Glutamatergic neuron (in vitro differentiated cells): ENCODE measurements at regions not wholly inside any gene's neighbourhood (a gene's known extent, or its start where the extent isn't known, plus 50 kb on each side); places are given as distances from the start of the nearest gene placed in this dataset.
A peak's percentile ranks its signal among the peaks of the same experiment; 100 is the strongest.

Experiments
- DNase-seq: peaks from one replicate; pipeline ENCODE4 v3.0.0; 2022
- H3K27ac Mint-ChIP-seq: one replicate; pipeline ENCODE4 v1.8.0; 2020; ENCODE audit warnings: mild to moderate bottlenecking, mixed read lengths, inconsistent platforms; ENCODE audit not compliant: unreplicated experiment
- H3K27me3 Mint-ChIP-seq: one replicate; pipeline ENCODE4 v1.8.0; 2020; ENCODE audit warnings: mild to moderate bottlenecking, moderate library complexity, mixed read lengths, inconsistent platforms; ENCODE audit not compliant: unreplicated experiment
- H3K36me3 Mint-ChIP-seq: one replicate; pipeline ENCODE4 v1.8.0; 2020; ENCODE audit warnings: mild to moderate bottlenecking, mixed read lengths, inconsistent platforms; ENCODE audit not compliant: unreplicated experiment
- H3K4me1 Mint-ChIP-seq: one replicate; pipeline ENCODE4 v1.8.0; 2020; ENCODE audit warnings: mild to moderate bottlenecking, low read depth, mixed read lengths, inconsistent platforms; ENCODE audit not compliant: unreplicated experiment
- H3K4me3 Mint-ChIP-seq: one replicate; pipeline ENCODE4 v1.8.0; 2020; ENCODE audit warnings: mild to moderate bottlenecking, mixed read lengths, inconsistent platforms; ENCODE audit not compliant: unreplicated experiment
- H3K9me3 Mint-ChIP-seq: one replicate; pipeline ENCODE4 v1.8.0; 2020; ENCODE audit warnings: mild to moderate bottlenecking, moderate library complexity, mixed read lengths, inconsistent platforms; ENCODE audit not compliant: unreplicated experiment
- TF ChIP-seq, protein P1 (sequence below): fragments of 200-600 bp; sonication (generic); IDR thresholded peaks from one replicate; pipeline ENCODE4 v1.5.0; 2021; ENCODE audit not compliant: partially characterized antibody, unreplicated experiment

GRCh38 chr18:76764291-76764901, 58.0 kb upstream of the ZNF236 start:
- Mint-ChIP-seq H3K36me3 (no peaks in the 10 kb centered on the region), H3K27ac (no peak overlapping the region), H3K4me3 (no peak overlapping the region), H3K9me3 (no peaks in the 10 kb centered on the region), H3K27me3 (peaks cover 9% of the 10 kb centered on the region), H3K4me1 (peaks cover 2% of the 10 kb centered on the region)
- TF ChIP-seq, protein P1, sequence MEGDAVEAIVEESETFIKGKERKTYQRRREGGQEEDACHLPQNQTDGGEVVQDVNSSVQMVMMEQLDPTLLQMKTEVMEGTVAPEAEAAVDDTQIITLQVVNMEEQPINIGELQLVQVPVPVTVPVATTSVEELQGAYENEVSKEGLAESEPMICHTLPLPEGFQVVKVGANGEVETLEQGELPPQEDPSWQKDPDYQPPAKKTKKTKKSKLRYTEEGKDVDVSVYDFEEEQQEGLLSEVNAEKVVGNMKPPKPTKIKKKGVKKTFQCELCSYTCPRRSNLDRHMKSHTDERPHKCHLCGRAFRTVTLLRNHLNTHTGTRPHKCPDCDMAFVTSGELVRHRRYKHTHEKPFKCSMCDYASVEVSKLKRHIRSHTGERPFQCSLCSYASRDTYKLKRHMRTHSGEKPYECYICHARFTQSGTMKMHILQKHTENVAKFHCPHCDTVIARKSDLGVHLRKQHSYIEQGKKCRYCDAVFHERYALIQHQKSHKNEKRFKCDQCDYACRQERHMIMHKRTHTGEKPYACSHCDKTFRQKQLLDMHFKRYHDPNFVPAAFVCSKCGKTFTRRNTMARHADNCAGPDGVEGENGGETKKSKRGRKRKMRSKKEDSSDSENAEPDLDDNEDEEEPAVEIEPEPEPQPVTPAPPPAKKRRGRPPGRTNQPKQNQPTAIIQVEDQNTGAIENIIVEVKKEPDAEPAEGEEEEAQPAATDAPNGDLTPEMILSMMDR: no peak
- DNase-seq: no peak

DNA sequence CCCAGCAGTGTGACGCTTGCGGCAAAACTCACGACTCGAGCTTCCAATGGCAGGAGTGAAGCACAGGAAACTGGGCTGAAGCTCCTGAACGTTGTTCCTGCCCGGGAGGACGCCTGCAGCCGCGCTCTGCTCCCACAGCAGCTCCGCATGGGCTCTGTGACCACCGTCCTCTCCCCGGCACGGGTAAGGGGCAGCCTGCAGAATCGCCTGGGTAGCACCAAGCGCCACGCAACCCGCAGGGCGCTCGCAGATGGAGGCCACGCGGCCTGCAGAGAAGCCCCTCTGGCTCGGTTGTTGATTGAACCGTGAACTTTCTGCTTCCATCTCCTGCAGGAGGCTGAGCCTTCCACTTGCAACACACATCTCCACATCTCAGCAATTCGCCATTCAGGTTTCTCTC, 63.3 kb upstream of the ZNF236 start:
- Mint-ChIP-seq H3K4me1 (no peaks in the 10 kb centered on the region), H3K27me3 (peaks cover 9% of the 10 kb centered on the region), H3K4me3 (no peak overlapping the region), H3K27ac (no peak overlapping the region), H3K36me3 (no peaks in the 10 kb centered on the region), H3K9me3 (peaks cover 2% of the 10 kb centered on the region)
- no peak for DNase-seq
- TF ChIP-seq, protein P1: no peak

DNA sequence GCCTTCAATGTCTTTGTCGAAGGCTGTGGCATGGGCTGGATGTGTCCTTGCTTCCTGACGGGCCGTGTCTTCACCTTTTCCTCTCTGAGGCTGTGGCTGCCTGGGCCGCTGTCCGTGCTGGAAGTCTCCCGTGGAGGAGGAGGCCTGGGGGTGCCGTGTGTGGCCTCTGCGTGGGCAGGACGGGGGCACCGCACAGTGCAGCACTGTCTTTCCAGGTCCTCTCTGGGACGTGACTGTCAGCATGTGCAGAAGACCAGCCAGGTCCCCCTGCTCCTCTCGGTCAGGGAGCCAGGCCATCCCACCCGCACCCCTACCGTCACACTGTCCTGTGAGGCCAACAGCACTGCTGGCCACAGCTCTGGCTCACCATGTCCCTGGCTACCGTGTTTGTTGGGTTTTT, 64.4 kb upstream of the ZNF236 start:
- peaks cover 9% of the 10 kb centered on the region for H3K27me3 Mint-ChIP-seq

DNA sequence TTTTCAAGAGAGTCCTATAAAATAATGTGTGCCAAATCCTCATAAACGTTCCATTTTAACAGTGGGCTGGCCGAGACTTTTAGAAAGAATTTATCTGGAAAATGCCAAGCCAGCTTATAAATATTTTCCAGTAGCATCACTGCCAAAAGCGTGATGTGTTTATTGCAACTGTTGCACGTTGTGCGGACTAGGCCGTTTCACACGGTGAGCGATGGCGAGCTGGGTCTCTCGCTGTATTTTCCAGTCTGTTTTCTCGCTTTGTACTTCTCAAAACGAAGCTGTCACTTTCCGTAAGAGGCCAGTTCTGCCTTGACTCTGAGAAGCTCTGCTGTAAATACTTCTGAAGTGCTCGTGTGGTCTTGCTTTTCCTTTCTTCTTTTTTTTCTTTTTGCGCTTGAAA, 65.0 kb upstream of the ZNF236 start:
- no peak overlapping the region for H3K27ac Mint-ChIP-seq
- no peak overlapping the region for H3K4me3 Mint-ChIP-seq
- H3K9me3 Mint-ChIP-seq: peaks cover 7% of the 10 kb centered on the region
- TF ChIP-seq, protein P1: no peak
- peaks cover 1% of the 10 kb centered on the region for H3K36me3 Mint-ChIP-seq
- H3K4me1 Mint-ChIP-seq: no peaks in the 10 kb centered on the region
- no peak for DNase-seq
- peaks cover 8% of the 10 kb centered on the region for H3K27me3 Mint-ChIP-seq

More for the DNA sequence above, 64.4 kb upstream of the ZNF236 start:
- H3K27ac Mint-ChIP-seq: no peak overlapping the region
- no peak overlapping the region for H3K4me3 Mint-ChIP-seq
- DNase-seq: no peak
- no peaks in the 10 kb centered on the region for H3K4me1 Mint-ChIP-seq
- H3K36me3 Mint-ChIP-seq: no peaks in the 10 kb centered on the region
- TF ChIP-seq, protein P1: no peak
- H3K9me3 Mint-ChIP-seq: peaks cover 6% of the 10 kb centered on the region

DNA sequence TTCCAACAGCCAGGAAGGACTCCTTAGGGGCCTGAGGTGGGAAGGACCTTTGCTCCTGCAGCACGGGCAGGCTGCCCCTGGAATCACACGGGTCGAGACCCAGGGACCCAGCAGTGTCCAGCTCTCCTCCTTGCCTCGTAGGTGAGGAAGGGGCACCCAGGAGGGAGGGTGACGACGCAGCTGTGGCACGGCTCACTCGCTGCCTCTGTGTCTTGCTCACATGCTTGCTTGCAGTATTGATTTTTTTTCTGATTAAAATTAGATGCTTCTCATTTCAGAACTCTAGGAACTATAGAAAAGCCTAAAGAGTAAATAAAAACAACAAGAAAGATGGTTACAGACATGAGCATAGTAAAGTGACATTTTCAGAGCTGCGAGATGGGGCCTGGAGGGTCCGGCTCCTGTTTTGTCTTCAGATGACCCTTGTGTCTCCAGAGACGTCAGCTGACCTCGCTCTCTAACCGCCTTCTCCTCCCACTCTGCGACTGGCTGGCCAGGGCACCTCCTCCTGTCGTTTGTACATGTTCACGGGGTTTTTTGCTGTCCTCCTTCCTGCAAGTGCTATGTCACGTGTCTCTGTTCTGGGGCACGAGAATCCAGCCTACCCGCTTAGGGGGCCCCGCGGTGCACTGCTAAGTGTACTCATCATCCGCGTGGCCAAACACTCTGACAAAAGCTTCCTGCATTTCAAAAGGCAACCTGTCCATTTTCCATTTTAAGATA, 65.7 kb upstream of the ZNF236 start:
- peak; percentile 34 for DNase-seq

More for the DNA sequence above, 65.7 kb upstream of the ZNF236 start:
- peaks cover 5% of the 10 kb centered on the region for H3K27me3 Mint-ChIP-seq
- H3K9me3 Mint-ChIP-seq: peaks cover 7% of the 10 kb centered on the region
- peaks cover 5% of the 10 kb centered on the region for H3K36me3 Mint-ChIP-seq
- H3K4me3 Mint-ChIP-seq: no peak overlapping the region
- no peaks in the 10 kb centered on the region for H3K4me1 Mint-ChIP-seq
- no peak overlapping the region for H3K27ac Mint-ChIP-seq
- TF ChIP-seq, protein P1: no peak
